OCI-LY7 (cell line): ENCODE measurements at regions not wholly inside any gene's neighbourhood (a gene's known extent, or its start where the extent isn't known, plus 50 kb on each side); places are given as distances from the start of the nearest gene placed in this dataset.
"Not testable (repeated sequence)": the region's sequence is repeated elsewhere in the genome, so short reads cannot be mapped to it uniquely, and the experiment has no call there.

Experiments
- CTCF ChIP-seq: fragments of 200-600 bp; sonication (generic); conservative IDR thresholded peaks from 2 replicates; pipeline ENCODE4 v1.5.1; 2014; ENCODE audit warnings: mild to moderate bottlenecking, antibody characterized with exemption, low read length, moderate library complexity, mixed read lengths
- EZH2phosphoT487 ChIP-seq: fragments of 200-600 bp; sonication (generic); IDR thresholded peaks from 2 replicates; pipeline ENCODE4 v1.6.1; 2018; ENCODE audit warnings: low read depth, borderline replicate concordance, mild to moderate bottlenecking, mixed run types, antibody characterized with exemption, low read length, moderate library complexity, mixed read lengths

GRCh38 chr10:38238479-38238878 is 144.3 kb downstream of the ZNF37A start:
- TF ChIP-seq CTCF, EZH2phosphoT487: not testable (repeated sequence)
